Caco-2 (cell line): ENCODE measurements at regions not wholly inside any gene's neighbourhood (a gene's known extent, or its start where the extent isn't known, plus 50 kb on each side); places are given as distances from the start of the nearest gene placed in this dataset.
"Not testable (repeated sequence)": the region's sequence is repeated elsewhere in the genome, so short reads cannot be mapped to it uniquely, and the experiment has no call there.

Experiments used
- BruUV-seq: library from RNA; stranded (reverse); fragments of 400-500 nt; replicated peaks from 2 replicates; lab custom pipeline; 2021; lab: Mats Ljungman, UMichigan
- CTCF ChIA-PET: fragments of 300-600 bp; sonication (Branson Sonifier 250); formaldehyde crosslinking; loops from one replicate; lab custom pipeline; 2022; ENCODE audit warnings: antibody characterized with exemption; lab: Charles Lee
- POLR2A ChIA-PET: fragments of 300-600 bp; sonication (Branson Sonifier 250); formaldehyde crosslinking; loops from one replicate; lab custom pipeline; 2022; ENCODE audit warnings: antibody characterized with exemption; lab: Charles Lee
- DNase-seq, 2 experiments: peaks; one replicate each; pipeline versions ENCODE4 v3.0.0 to v3.0.0-alpha.2; 2020 to 2022
- H3K27me3 ChIP-seq: replicated peaks from 2 replicates; pipeline ENCODE4 v1.6.0; 2011; ENCODE audit warnings: low read length; ENCODE audit not compliant: control insufficient read depth, insufficient read depth
- H3K36me3 ChIP-seq: 2 replicates; pipeline ENCODE4 v1.5.1; 2011; ENCODE audit warnings: low read length; ENCODE audit not compliant: control insufficient read depth, insufficient read depth
- H3K4me1 ChIP-seq: fragments of 250-450 bp; sonication (Bioruptor Pico); 2 replicates; pipeline ENCODE4 v1.5.1; 2020; ENCODE audit warnings: mild to moderate bottlenecking
- H3K4me3 ChIP-seq: 2 replicates; pipeline ENCODE4 v1.5.1; 2011; ENCODE audit warnings: low read depth, mild to moderate bottlenecking, control low read depth, low read length
- H3K9me3 ChIP-seq: fragments of 250-450 bp; sonication (Bioruptor Pico); 2 replicates; pipeline ENCODE4 v1.5.1; 2020; ENCODE audit warnings: mild to moderate bottlenecking, moderate library complexity
- H3K27ac Mint-ChIP-seq: one replicate; pipeline ENCODE4 v1.8.0; 2022; ENCODE audit warnings: mixed read lengths; ENCODE audit not compliant: unreplicated experiment
- H3K27me3 Mint-ChIP-seq: one replicate; pipeline ENCODE4 v1.8.0; 2022; ENCODE audit warnings: mixed read lengths; ENCODE audit not compliant: insufficient read depth, unreplicated experiment
- H3K36me3 Mint-ChIP-seq: one replicate; pipeline ENCODE4 v1.8.0; 2022; ENCODE audit warnings: mild to moderate bottlenecking, mixed read lengths; ENCODE audit not compliant: insufficient read depth, unreplicated experiment
- H3K4me1 Mint-ChIP-seq: one replicate; pipeline ENCODE4 v1.8.0; 2022; ENCODE audit warnings: low read depth, mixed read lengths; ENCODE audit not compliant: unreplicated experiment
- H3K4me3 Mint-ChIP-seq: one replicate; pipeline ENCODE4 v1.8.0; 2022; ENCODE audit warnings: mild to moderate bottlenecking, moderate library complexity, mixed read lengths; ENCODE audit not compliant: unreplicated experiment
- H3K9me3 Mint-ChIP-seq: one replicate; pipeline ENCODE4 v1.8.0; 2022; ENCODE audit warnings: mixed read lengths; ENCODE audit not compliant: unreplicated experiment
- intact Hi-C: fragments of 100-400 bp; cut with micrococcal nuclease; formaldehyde crosslinking; loops from one replicate; pipeline ENCODE4 v1.10.0; 2022; ENCODE audit not compliant: unreplicated experiment
- TF ChIP-seq, protein P1 (sequence below), 2 experiments: fragments of 200-600 bp in 1 of 2; IDR thresholded peaks; 1 replicate in 1 of 2; 2 replicates in 1 of 2; pipeline versions ENCODE4 v1.5.1 to v1.8.0; 2011 to 2022; ENCODE audit warnings: antibody characterized with exemption in 1 of 2, control low read depth in 1 of 2, inconsistent platforms in 1 of 2, low read depth in 1 of 2, low read length in 1 of 2, mild to moderate bottlenecking in 1 of 2, moderate library complexity in 1 of 2; ENCODE audit not compliant: insufficient read depth in 1 of 2, severe bottlenecking in 1 of 2, unreplicated experiment in 1 of 2

DNA sequence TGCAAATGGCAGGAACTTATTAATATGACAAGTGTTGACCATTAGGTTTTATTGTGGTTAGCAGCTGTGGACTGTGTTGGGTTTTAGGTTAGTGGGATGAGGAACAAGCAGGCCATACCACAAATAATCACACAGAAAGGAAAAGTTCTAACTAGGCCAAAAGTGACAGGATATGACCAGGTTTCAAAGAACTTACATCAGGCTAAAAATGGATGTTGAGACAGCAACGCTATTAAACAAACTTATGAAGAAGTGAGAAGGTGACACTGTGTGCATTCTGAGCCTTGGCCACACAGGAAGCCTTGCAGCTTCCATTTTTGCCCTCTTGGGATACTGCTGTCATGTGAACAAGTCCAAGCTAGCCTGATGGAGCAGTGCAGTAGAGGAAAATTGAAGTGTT is 568.8 kb downstream of the HTR7 start:
- Histone ChIP-seq H3K4me1 (no peaks in the 10 kb centered on the region), H3K36me3 (no peaks in the 10 kb centered on the region), H3K4me3 (no peak overlapping the region), H3K27me3 (no peaks in the 10 kb centered on the region), H3K9me3 (no peaks in the 10 kb centered on the region)
- H3K36me3 Mint-ChIP-seq: no peaks in the 10 kb centered on the region
- H3K27ac Mint-ChIP-seq: no peak overlapping the region
- no peaks in the 10 kb centered on the region for H3K4me1 Mint-ChIP-seq
- H3K27me3 Mint-ChIP-seq: peaks cover 23% of the 10 kb centered on the region
- H3K4me3 Mint-ChIP-seq: no peak overlapping the region
- TF ChIP-seq, protein P1, sequence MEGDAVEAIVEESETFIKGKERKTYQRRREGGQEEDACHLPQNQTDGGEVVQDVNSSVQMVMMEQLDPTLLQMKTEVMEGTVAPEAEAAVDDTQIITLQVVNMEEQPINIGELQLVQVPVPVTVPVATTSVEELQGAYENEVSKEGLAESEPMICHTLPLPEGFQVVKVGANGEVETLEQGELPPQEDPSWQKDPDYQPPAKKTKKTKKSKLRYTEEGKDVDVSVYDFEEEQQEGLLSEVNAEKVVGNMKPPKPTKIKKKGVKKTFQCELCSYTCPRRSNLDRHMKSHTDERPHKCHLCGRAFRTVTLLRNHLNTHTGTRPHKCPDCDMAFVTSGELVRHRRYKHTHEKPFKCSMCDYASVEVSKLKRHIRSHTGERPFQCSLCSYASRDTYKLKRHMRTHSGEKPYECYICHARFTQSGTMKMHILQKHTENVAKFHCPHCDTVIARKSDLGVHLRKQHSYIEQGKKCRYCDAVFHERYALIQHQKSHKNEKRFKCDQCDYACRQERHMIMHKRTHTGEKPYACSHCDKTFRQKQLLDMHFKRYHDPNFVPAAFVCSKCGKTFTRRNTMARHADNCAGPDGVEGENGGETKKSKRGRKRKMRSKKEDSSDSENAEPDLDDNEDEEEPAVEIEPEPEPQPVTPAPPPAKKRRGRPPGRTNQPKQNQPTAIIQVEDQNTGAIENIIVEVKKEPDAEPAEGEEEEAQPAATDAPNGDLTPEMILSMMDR (IDR thresholded peaks at IDR 0.05; ENCODE audit: insufficient read depth in 1 of 2, low read depth in 1 of 2, low read length in 1 of 2, severe bottlenecking in 1 of 2, unreplicated experiment in 1 of 2): no peak
- ChIA-PET CTCF (interaction anchor here (1.6 kb wide), 1 partner anchor 304 kb away, joined by 14 read pairs; no protein-coding TSS in a partner anchor), POLR2A (no interaction called here)
- no peaks in the 10 kb centered on the region for H3K9me3 Mint-ChIP-seq
- intact Hi-C loops: loop anchor here (10.0 kb wide), 1 partner anchor 146 kb away; no protein-coding TSS in a partner anchor
- BruUV-seq: no TSS peak
- DNase-seq: no peak

DNA sequence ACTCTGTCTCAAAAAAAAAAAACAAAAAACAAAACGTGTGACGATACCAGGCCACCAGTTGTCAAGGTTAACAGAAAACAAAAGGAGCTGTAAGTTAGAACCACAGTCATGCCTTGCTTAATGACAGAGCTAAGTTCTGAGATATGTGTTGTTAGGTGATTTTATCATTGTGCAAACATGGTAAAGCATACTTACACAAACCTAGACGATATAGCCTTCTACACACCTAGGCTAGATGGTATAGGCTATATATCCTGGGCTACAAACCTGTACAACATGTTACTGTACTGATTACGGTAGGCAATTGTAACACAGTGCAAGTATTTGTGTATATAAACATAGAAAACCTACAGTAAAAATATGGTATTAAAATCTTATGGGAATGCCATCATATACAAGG is 564.2 kb downstream of the HTR7 start:
- no peaks in the 10 kb centered on the region for H3K4me1 ChIP-seq
- no TSS peak for BruUV-seq
- intact Hi-C loops: no loop called here
- Mint-ChIP-seq H3K36me3 (no peaks in the 10 kb centered on the region), H3K4me3 (no peak overlapping the region), H3K9me3 (no peaks in the 10 kb centered on the region), H3K27ac (no peak overlapping the region), H3K4me1 (no peaks in the 10 kb centered on the region), H3K27me3 (peaks cover 10% of the 10 kb centered on the region)
- CTCF ChIA-PET: no interaction called here
- H3K36me3 ChIP-seq: no peaks in the 10 kb centered on the region
- POLR2A ChIA-PET: no interaction called here
- no peaks in the 10 kb centered on the region for H3K9me3 ChIP-seq
- H3K4me3 ChIP-seq: no peak overlapping the region
- no peaks in the 10 kb centered on the region for H3K27me3 ChIP-seq
- no peak for DNase-seq
- TF ChIP-seq, protein P1 (IDR thresholded peaks at IDR 0.05; ENCODE audit: insufficient read depth in 1 of 2, low read depth in 1 of 2, low read length in 1 of 2, severe bottlenecking in 1 of 2, unreplicated experiment in 1 of 2): no peak

DNA sequence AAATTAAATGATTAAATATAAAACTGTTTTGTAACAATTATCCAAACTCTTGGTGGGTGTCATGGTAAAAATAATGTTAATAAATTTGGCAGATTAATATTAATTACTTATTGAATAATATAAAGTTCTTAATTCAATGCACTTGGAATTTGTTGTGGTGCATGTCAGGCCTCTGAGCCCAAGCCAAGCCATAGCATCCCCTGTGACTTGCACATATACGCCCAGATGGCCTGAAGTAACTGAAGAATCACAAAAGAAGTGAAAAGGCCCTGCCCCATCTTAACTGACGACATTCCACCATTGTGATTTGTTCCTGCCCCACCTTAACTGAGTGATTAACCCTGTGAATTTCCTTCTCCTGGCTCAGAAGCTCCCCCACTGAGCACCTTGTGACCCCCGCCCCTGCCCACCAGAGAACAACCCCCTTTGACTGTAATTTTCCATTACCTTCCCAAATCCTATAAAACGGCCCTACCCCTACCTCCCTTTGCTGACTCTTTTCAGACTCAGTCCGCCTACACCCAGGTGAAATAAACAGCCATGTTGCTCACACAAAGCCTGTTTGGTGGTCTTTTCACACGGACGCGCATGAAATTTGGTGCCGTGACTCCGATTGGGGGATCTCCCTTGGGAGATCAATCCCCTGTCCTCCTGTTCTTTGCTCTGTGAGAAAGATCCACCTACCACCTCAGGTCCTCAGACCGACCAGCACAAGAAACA is 562.9 kb downstream of the HTR7 start:
- intact Hi-C loops, H3K9me3 ChIP-seq, H3K4me1 ChIP-seq, DNase-seq, H3K4me1 Mint-ChIP-seq, H3K27ac Mint-ChIP-seq, H3K4me3 Mint-ChIP-seq, H3K36me3 ChIP-seq, H3K4me3 ChIP-seq, H3K9me3 Mint-ChIP-seq, POLR2A ChIA-PET, H3K27me3 Mint-ChIP-seq, H3K27me3 ChIP-seq, CTCF ChIA-PET, BruUV-seq, H3K36me3 Mint-ChIP-seq: not testable (repeated sequence)

DNA sequence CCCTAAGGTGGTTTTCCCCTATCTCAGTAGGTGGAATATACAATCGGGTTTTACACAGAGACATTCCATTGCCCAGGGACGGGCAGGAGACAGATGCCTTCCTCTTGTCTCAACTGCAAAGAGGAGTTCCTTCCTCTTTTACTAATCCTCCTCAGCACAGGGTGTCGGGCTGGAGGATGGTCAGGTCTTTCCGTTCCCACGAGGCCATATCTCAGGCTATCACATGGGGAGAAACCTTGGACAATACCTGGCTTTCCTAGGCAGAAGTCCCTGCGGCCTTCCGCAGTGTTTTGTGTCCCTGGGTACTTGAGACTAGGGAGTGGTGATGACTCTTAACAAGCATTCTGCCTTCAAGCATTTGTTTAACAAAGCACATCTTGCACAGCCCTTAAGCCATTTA is 555.8 kb downstream of the HTR7 start:
- CTCF ChIA-PET, H3K27me3 Mint-ChIP-seq, DNase-seq, H3K27me3 ChIP-seq, H3K9me3 ChIP-seq, intact Hi-C loops, H3K4me1 Mint-ChIP-seq, H3K4me3 ChIP-seq, H3K4me1 ChIP-seq, POLR2A ChIA-PET, H3K36me3 ChIP-seq, H3K27ac Mint-ChIP-seq, H3K9me3 Mint-ChIP-seq, H3K4me3 Mint-ChIP-seq, BruUV-seq, H3K36me3 Mint-ChIP-seq: not testable (repeated sequence)
